ENCODE measurements at regions not wholly inside any gene's neighbourhood (a gene's known extent, or its start where the extent isn't known, plus 50 kb on each side); places are given as distances from the start of the nearest gene placed in this dataset.

DNA sequence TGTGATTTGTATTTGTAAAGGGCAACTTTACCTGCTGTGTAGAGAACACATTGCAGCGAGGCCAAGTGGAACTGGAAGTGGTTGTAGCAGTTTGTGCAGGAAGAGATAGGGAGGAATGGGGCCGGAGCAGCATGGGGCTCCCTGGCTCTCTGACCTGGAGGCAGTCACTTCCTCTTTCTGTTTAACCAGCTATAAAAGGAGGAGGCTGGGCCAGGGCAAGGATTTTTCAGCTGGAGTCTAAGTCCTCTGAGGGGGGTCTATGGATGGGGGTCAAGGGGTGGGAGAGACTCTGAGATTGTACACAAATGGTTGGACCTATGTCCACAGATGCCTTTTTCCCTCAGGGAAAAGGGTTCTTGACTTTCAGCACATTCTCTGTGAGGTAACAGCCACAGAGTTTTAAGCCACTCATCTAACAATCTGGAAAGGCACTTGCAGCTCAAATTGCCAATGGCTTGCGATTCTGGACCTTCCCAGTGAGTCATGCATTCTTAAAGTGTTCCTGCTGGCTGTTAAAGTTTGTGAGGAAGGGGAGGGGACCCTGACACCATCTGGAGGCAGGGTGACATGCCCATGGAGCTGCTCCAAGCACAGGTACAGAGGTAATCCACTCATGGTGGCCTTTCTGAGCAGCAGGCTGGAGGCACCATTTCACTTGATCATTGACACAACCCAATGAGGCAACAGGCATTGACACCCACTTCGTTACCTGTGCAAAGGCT is 347.0 kb downstream of the CYRIA start:
- no peak for TF ChIP-seq EP300 (IDR thresholded peaks at IDR 0.05)
- no peak for TF ChIP-seq POLR2AphosphoS5 (IDR thresholded peaks at IDR 0.05)
- no peak for TF ChIP-seq POLR2A (IDR thresholded peaks at IDR 0.05)
- TF ChIP-seq, protein P1, sequence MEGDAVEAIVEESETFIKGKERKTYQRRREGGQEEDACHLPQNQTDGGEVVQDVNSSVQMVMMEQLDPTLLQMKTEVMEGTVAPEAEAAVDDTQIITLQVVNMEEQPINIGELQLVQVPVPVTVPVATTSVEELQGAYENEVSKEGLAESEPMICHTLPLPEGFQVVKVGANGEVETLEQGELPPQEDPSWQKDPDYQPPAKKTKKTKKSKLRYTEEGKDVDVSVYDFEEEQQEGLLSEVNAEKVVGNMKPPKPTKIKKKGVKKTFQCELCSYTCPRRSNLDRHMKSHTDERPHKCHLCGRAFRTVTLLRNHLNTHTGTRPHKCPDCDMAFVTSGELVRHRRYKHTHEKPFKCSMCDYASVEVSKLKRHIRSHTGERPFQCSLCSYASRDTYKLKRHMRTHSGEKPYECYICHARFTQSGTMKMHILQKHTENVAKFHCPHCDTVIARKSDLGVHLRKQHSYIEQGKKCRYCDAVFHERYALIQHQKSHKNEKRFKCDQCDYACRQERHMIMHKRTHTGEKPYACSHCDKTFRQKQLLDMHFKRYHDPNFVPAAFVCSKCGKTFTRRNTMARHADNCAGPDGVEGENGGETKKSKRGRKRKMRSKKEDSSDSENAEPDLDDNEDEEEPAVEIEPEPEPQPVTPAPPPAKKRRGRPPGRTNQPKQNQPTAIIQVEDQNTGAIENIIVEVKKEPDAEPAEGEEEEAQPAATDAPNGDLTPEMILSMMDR (IDR thresholded peaks at IDR 0.05), result no peak
- Histone ChIP-seq H3K36me3 (no peaks in the 10 kb centered on the region), H3K4me1 (no peaks in the 10 kb centered on the region), H3K4me3 (no peak overlapping the region), H3K9me3 (no peaks in the 10 kb centered on the region), H3K27me3 (no peaks in the 10 kb centered on the region), H3K27ac (no peak overlapping the region)
- 65 to 74% methylated on average over 3 of the region's 4 CpGs for WGBS, 2 donors (ENCODE audit: low coverage in 1 of 2)
- no peak for ATAC-seq

DNA sequence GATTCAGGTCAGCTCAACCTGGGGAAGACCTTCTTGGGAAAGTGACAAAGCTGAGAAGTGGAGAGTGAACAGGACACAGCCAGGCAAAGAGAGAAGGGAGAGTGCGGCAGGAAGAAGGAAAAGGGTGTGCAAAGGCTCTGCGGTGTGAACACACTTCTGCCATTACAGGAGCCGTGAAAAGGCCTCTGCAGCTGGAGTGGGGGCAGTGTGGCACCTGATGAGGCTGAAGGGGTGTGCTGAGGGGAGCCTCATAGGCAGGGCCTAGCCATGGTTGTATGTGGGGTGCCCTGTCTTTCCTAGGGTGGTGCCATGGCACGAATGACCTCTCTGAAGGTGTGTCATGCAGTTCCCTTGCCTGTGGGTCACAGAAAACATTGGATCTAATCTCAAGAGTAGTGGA is 347.6 kb downstream of the CYRIA start:
- Histone ChIP-seq H3K4me3 (no peak overlapping the region), H3K36me3 (no peaks in the 10 kb centered on the region), H3K9me3 (no peaks in the 10 kb centered on the region), H3K27ac (no peak overlapping the region), H3K4me1 (no peaks in the 10 kb centered on the region), H3K27me3 (no peaks in the 10 kb centered on the region)
- TF ChIP-seq EP300 (IDR thresholded peaks at IDR 0.05) (no peak), POLR2A (IDR thresholded peaks at IDR 0.05) (no peak)
- TF ChIP-seq, protein P1 (IDR thresholded peaks at IDR 0.05), result no peak
- ATAC-seq, result no peak
- 86% methylated on average over 4 of the region's 4 CpGs; no CpG with 5 or more reads in 1 of the 2 donors for WGBS, 2 donors (ENCODE audit: low coverage in 1 of 2)

DNA sequence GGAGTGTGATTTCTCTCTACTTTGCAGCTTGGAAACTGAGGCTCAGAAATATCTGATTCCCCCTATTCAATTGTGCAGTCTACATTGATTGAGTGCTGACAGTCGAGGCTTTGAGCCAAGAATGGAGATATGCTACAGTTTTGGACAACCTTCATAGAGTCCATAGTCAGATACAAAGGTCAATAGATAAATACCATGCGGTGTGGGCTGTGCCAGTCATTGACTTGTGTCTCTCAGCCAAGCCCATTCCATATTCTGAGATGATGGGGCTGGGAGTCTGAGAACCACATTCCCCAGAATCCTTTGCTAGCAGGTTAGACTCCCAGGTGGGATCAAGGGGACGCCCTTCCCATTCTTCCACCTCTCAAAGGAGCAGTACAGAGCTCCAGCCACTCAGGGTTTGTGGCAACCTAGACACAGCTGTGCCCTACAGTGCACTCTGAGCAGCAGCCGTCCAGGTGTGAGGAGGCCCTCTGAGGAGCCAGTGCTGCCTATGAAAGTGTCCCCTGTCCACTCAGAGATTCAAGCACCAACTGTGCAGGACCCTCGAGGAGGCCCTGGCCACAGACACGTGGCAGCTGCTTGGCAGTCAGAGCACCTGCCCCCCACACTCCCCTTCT is 348.3 kb downstream of the CYRIA start:
- TF ChIP-seq POLR2AphosphoS5 (IDR thresholded peaks at IDR 0.05) (no peak), POLR2A (IDR thresholded peaks at IDR 0.05) (no peak), EP300 (IDR thresholded peaks at IDR 0.05) (no peak)
- TF ChIP-seq, protein P1 (IDR thresholded peaks at IDR 0.05), result no peak
- no peak overlapping the region for H3K27ac ChIP-seq
- WGBS, 2 donors (ENCODE audit: low coverage in 1 of 2), result 80 to 94% methylated on average over 2 to 5 of the region's 6 CpGs
- H3K4me3 ChIP-seq, result no peak overlapping the region
- H3K4me1 ChIP-seq, result no peaks in the 10 kb centered on the region
- ATAC-seq, result no peak
- H3K9me3 ChIP-seq, result no peaks in the 10 kb centered on the region
- no peaks in the 10 kb centered on the region for H3K36me3 ChIP-seq
- H3K27me3 ChIP-seq, result no peaks in the 10 kb centered on the region

DNA sequence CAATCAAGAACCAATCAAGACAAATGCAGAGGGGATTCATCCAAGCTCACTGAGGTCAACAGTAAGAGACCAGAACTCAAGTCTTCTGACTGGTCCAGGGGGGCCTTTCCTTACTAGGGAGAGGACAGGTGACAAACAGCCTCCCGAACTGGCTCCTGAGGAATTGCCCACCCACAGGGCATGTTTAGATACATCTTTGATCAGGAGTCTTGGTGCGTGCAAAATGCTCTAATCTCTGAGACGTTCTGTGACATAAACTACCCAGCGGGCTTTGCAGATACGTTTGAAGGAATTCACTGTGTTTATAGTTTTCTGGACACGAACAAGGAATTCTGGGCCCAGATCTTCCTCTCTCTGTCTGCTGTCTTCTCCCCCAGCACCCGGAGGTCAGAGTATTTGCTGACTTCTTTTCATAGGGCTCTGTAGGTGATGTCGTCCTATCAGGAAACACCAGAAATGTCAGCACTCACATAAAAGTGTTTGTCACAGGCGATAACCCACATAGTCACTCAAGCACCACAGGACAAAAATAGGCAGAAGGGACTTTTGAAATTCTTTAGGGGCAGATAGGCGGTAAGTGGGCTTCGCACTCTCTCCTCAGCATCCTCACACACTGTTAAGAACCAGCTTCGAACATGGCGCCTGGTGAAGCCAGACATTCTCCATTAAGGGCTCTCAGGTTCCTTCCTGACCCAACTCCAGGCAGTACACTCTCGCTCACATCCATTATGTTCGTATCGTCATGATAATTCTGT is 349.0 kb downstream of the CYRIA start:
- TF ChIP-seq, protein P1 (IDR thresholded peaks at IDR 0.05), result no peak
- TF ChIP-seq EP300 (IDR thresholded peaks at IDR 0.05), result no peak
- TF ChIP-seq POLR2AphosphoS5 (IDR thresholded peaks at IDR 0.05), result no peak
- no peak for TF ChIP-seq POLR2A (IDR thresholded peaks at IDR 0.05)
- Histone ChIP-seq H3K9me3 (no peaks in the 10 kb centered on the region), H3K27me3 (no peaks in the 10 kb centered on the region), H3K36me3 (no peaks in the 10 kb centered on the region), H3K4me3 (no peak overlapping the region), H3K27ac (no peak overlapping the region), H3K4me1 (no peaks in the 10 kb centered on the region)
- no peak for ATAC-seq
- 72 to 79% methylated on average over 13 of the region's 16 CpGs for WGBS, 2 donors (ENCODE audit: low coverage in 1 of 2)

Data from gastroesophageal sphincter (tissue), 4 donors.